K562 (cell line): ENCODE measurements at regions not wholly inside any gene's neighbourhood (a gene's known extent, or its start where the extent isn't known, plus 50 kb on each side); places are given as distances from the start of the nearest gene placed in this dataset.

Experiments
- ATAC-seq: fragments of 200-7000 bp; cut with Tn5 transposase; 3 replicates; pipeline ENCODE4 v1.9.1; 2020; ENCODE audit warnings: moderate library complexity
- BruUV-seq: library from RNA; stranded (reverse); fragments of 400-500 nt; replicated peaks from 2 replicates; lab custom pipeline; 2021; lab: Mats Ljungman, UMichigan
- CTCF ChIA-PET: fragments of 300-600 bp; formaldehyde crosslinking; extraction: SDS; loops from one replicate; lab custom pipeline; 2021; ENCODE audit warnings: low intra/inter-chr PET ratio; lab: Yijun Ruan, JAX
- POLR2A ChIA-PET: fragments of 300-600, 350-650 bp; sonication (Branson Sonifier 250); formaldehyde crosslinking; extraction: SDS; loops from one replicate; lab custom pipeline; 2021; ENCODE audit warnings: antibody characterized with exemption, inconsistent platforms; lab: Yijun Ruan, JAX
- DNase-seq, 4 experiments: peaks; one replicate each; pipeline versions ENCODE4 v3.0.0 to v3.0.0-alpha.2; 2011 to 2018; ENCODE audit warnings: low spot score in 3 of 4, mixed read lengths in 3 of 4; ENCODE audit errors: extremely low read depth in 1 of 4
- FAIRE-seq: peaks from 2 replicates; lab custom pipeline; 2011; peaks lifted over from hg19 to GRCh38; lab: Jason Lieb, UNC
- H2AFZ ChIP-seq: 2 replicates; pipeline ENCODE4 v1.6.0; 2011; ENCODE audit warnings: low read depth, low read length, control low read depth, inconsistent platforms
- H3K27ac ChIP-seq: fragments of 200-600 bp; 3 replicates; pipeline ENCODE4 v1.8.0; 2011; ENCODE audit warnings: low read depth, mild to moderate bottlenecking, control low read depth, inconsistent platforms, low read length, moderate library complexity, mixed read lengths; ENCODE audit errors: extremely low read depth
- H3K27me3 ChIP-seq, 2 experiments: fragments of 300-600 bp in 1 of 2; 2 replicates in 1 of 2; 3 replicates in 1 of 2; pipeline versions ENCODE4 v1.6.0 to v1.8.0; 2011; ENCODE audit warnings: inconsistent platforms in 2 of 2, low read length in 2 of 2, mild to moderate bottlenecking in 1 of 2, mixed read lengths in 1 of 2, moderate library complexity in 1 of 2; ENCODE audit not compliant: control insufficient read depth in 2 of 2, insufficient read depth in 2 of 2
- H3K36me3 ChIP-seq: fragments of 300-600 bp; 3 replicates; pipeline ENCODE4 v1.8.0; 2011; ENCODE audit warnings: mild to moderate bottlenecking, low read length, inconsistent platforms; ENCODE audit not compliant: control insufficient read depth, insufficient read depth
- H3K4me1 ChIP-seq, 2 experiments: fragments of 200-600 bp in 1 of 2; replicated peaks in 1 of 2; 2 replicates in 1 of 2; 3 replicates in 1 of 2; pipeline versions ENCODE4 v1.5.1 to v1.8.0; 2011; ENCODE audit warnings: inconsistent platforms in 2 of 2, low read length in 2 of 2, mild to moderate bottlenecking in 1 of 2, mixed read lengths in 1 of 2, moderate library complexity in 1 of 2; ENCODE audit not compliant: control insufficient read depth in 2 of 2, insufficient read depth in 2 of 2
- H3K4me2 ChIP-seq: 2 replicates; pipeline ENCODE4 v1.6.1; 2011; ENCODE audit warnings: low read length, control low read depth, inconsistent platforms, mixed read lengths; ENCODE audit not compliant: insufficient read depth
- H3K4me3 ChIP-seq: fragments of 200-600 bp; sonication (generic), shearing (Covaris generic); 2 replicates; pipeline ENCODE4 v1.5.1; 2016; ENCODE audit warnings: control low read depth, inconsistent platforms
- H3K79me2 ChIP-seq: fragments of 200-600 bp; 3 replicates; pipeline ENCODE4 v1.8.0; 2011; ENCODE audit warnings: low read length, inconsistent platforms; ENCODE audit not compliant: control insufficient read depth, insufficient read depth
- H3K9ac ChIP-seq, 2 experiments: 2 replicates each; pipeline versions ENCODE4 v1.6.0 to v1.6.1; 2011; ENCODE audit warnings: low read depth in 2 of 2, low read length in 2 of 2, control low read depth in 1 of 2, inconsistent platforms in 1 of 2, mild to moderate bottlenecking in 1 of 2, mixed read lengths in 1 of 2; ENCODE audit not compliant: insufficient read depth in 1 of 2
- H3K9me1 ChIP-seq: one replicate; pipeline ENCODE4 v1.6.0; 2011; ENCODE audit warnings: inconsistent platforms, mild to moderate bottlenecking, low read length, moderate library complexity; ENCODE audit not compliant: control insufficient read depth, insufficient read depth
- H3K9me3 ChIP-seq: replicated peaks from 2 replicates; pipeline ENCODE4 v1.5.1; 2011; ENCODE audit warnings: low read depth, low read length, inconsistent platforms; ENCODE audit not compliant: control insufficient read depth, insufficient read depth
- H4K20me1 ChIP-seq: replicated peaks from 2 replicates; pipeline ENCODE4 v1.6.1; 2011; ENCODE audit warnings: low read length, inconsistent platforms, mixed read lengths; ENCODE audit not compliant: control insufficient read depth, insufficient read depth
- AFF1 ChIP-seq, 2 experiments: fragments of 450-650 bp; IDR thresholded peaks; 2 replicates each; pipeline ENCODE4 v1.6.1; 2018; ENCODE audit warnings: mild to moderate bottlenecking in 2 of 2, low read depth in 1 of 2; ENCODE audit not compliant: partially characterized antibody in 2 of 2
- AFF4 ChIP-seq: sonication (generic); formaldehyde crosslinking; IDR thresholded peaks from 2 replicates; pipeline ENCODE4 v1.8.0; 2023; ENCODE audit warnings: mild to moderate bottlenecking, missing genetic modification reagents
- CHD1 ChIP-seq: fragments of 200-600 bp; sonication (generic); IDR thresholded peaks from one replicate; pipeline ENCODE4 v1.6.1; 2012; ENCODE audit warnings: mild to moderate bottlenecking, moderate library complexity, low read length, inconsistent platforms
- EP400 ChIP-seq: fragments of 450-650 bp; IDR thresholded peaks from 2 replicates; pipeline ENCODE4 v1.6.1; 2017; ENCODE audit warnings: antibody characterized with exemption, mild to moderate bottlenecking, moderate library complexity
- KLF10 ChIP-seq: fragments of 250-450 bp; sonication (Bioruptor Pico); IDR thresholded peaks from 2 replicates; pipeline ENCODE4 v1.6.1; 2021; ENCODE audit warnings: matching md5 sums
- MAFK ChIP-seq: IDR thresholded peaks from 2 replicates; pipeline ENCODE4 v1.6.1; 2011; ENCODE audit warnings: low read length, improper control_type of control experiment
- NCOA2 ChIP-seq, 2 experiments: fragments of 450-650 bp; IDR thresholded peaks; 2 replicates each; pipeline ENCODE4 v1.6.1; 2018; ENCODE audit warnings: mild to moderate bottlenecking in 2 of 2, moderate library complexity in 1 of 2; ENCODE audit not compliant: partially characterized antibody in 2 of 2
- NONO ChIP-seq, 2 experiments: fragments of 200-400 bp in 1 of 2; fragments of 450-650 bp in 1 of 2; formaldehyde crosslinking in 1 of 2; IDR thresholded peaks; 2 replicates each; pipeline ENCODE4 v1.6.1; 2017; ENCODE audit warnings: low read depth in 2 of 2, mild to moderate bottlenecking in 2 of 2, moderate library complexity in 2 of 2, low read length in 1 of 2
- TFAM ChIP-seq: fragments of 250-450 bp; sonication (Bioruptor Pico); conservative IDR thresholded peaks from 2 replicates; pipeline ENCODE4 v1.5.0; 2021; ENCODE audit warnings: mild to moderate bottlenecking, moderate library complexity
- ZBTB49 ChIP-seq: sonication (generic); formaldehyde crosslinking; IDR thresholded peaks from 2 replicates; pipeline ENCODE4 v1.8.0; 2022; ENCODE audit warnings: missing genetic modification reagents, mild to moderate bottlenecking, borderline replicate concordance
- WGBS: fragments of 100-300 bp; shearing (Covaris generic); methylation state at CpG from one replicate; pipeline ENCODE4 v1.1.6; 2016; ENCODE audit warnings: low coverage, mixed read lengths; ENCODE audit not compliant: insufficient coverage; ENCODE audit errors: missing lambda C conversion rate; 5-methylcytosine and 5-hydroxymethylcytosine counted together
- in situ Hi-C: fragments of 300-500 bp; cut with MboI; formaldehyde crosslinking; loops from 4 replicates; pipeline ENCODE4 v1.15.0; 2018; ENCODE audit warnings: inconsistent platforms, mixed read lengths
- intact Hi-C: fragments of 100-400 bp; cut with micrococcal nuclease; formaldehyde crosslinking; loops from 2 replicates; pipeline ENCODE4 v1.14.2; 2022

GRCh38 chr22:22048318-22048942 is 65.8 kb upstream of the TOP3B start:
- H3K27me3 ChIP-seq, result peaks cover 23 to 31% of the 10 kb centered on the region in 2 experiments
- no peaks in the 10 kb centered on the region for H3K9me1 ChIP-seq
- H3K9ac ChIP-seq, result no peak overlapping the region
- CTCF ChIA-PET, result interaction anchor here (0.7 to 0.8 kb wide), 2 partner anchors 64 to 77 kb away, joined by 4 read pairs; no protein-coding TSS in a partner anchor
- H3K36me3 ChIP-seq, result no peaks in the 10 kb centered on the region
- H2AFZ ChIP-seq, result no peak overlapping the region
- intact Hi-C loops, result loop anchor here (5.0 kb wide), 1 partner anchor 61 kb away; no protein-coding TSS in a partner anchor
- H3K27ac ChIP-seq, result no peak overlapping the region
- peaks cover 9% of the 10 kb centered on the region; the same call in 1 of the 2 replicates for H4K20me1 ChIP-seq
- no TSS peak for BruUV-seq
- H3K4me3 ChIP-seq, result no peak overlapping the region
- DNase-seq, result no peak
- no peaks in the 10 kb centered on the region; a peak in 1 of 5 replicates for H3K4me1 ChIP-seq
- no peaks in the 10 kb centered on the region for H3K79me2 ChIP-seq
- H3K4me2 ChIP-seq, result no peak overlapping the region
- no peak for ATAC-seq
- no peaks in the 10 kb centered on the region for H3K9me3 ChIP-seq
- in situ Hi-C loops, result no loop called here
- 3% methylated on average over 2 of the region's 2 CpGs for WGBS
- FAIRE-seq, result no peak
- POLR2A ChIA-PET, result interaction anchor here (0.7 to 1.8 kb wide), 11 partner anchors 10 to 121 kb away, joined by 3 to 9 read pairs (median 4); no protein-coding TSS in a partner anchor
- TF ChIP-seq NONO (IDR thresholded peaks at IDR 0.05; ENCODE audit: low read depth in 2 of 2, low read length in 1 of 2), result no peak
- TF ChIP-seq NCOA2 (IDR thresholded peaks at IDR 0.05; ENCODE audit: partially characterized antibody in 2 of 2), result peak in 1 of 2 experiments; percentile 36
- peak; percentile 25; the same call in 1 of the 2 replicates for TF ChIP-seq EP400
- TF ChIP-seq TFAM, result peak; percentile 97; the same call in 1 of the 2 replicates
- no peak for TF ChIP-seq MAFK
- no peak for TF ChIP-seq CHD1
- TF ChIP-seq AFF1 (IDR thresholded peaks at IDR 0.05; ENCODE audit: low read depth in 1 of 2, partially characterized antibody in 2 of 2), result no peak
- no peak for TF ChIP-seq KLF10 (CRISPR knock-in tag)
- no peak for TF ChIP-seq ZBTB49 (CRISPR knock-in tag)
- no peak for TF ChIP-seq AFF4 (CRISPR knock-in tag)
